HCT116 (cell line): ENCODE measurements at regions not wholly inside any gene's neighbourhood (a gene's known extent, or its start where the extent isn't known, plus 50 kb on each side); places are given as distances from the start of the nearest gene placed in this dataset.

ENCODE experiments used
- CEBPB ChIP-seq: IDR thresholded peaks from 2 replicates; pipeline ENCODE4 v1.6.1; 2012; ENCODE audit warnings: low read depth
- CTCF ChIP-seq, 3 experiments: fragments of 200-600 bp in 1 of 3; sonication (generic) in 1 of 3; IDR thresholded peaks in 2 of 3; conservative IDR thresholded peaks in 1 of 3; 2 replicates each; pipeline ENCODE4 v1.5.1; 2012 to 2017; ENCODE audit warnings: low read depth in 2 of 3, low read length in 2 of 3, antibody characterized with exemption in 1 of 3, borderline replicate concordance in 1 of 3, control low read depth in 1 of 3, mild to moderate bottlenecking in 1 of 3, mixed read lengths in 1 of 3, mixed run types in 1 of 3, moderate library complexity in 1 of 3; ENCODE audit not compliant: insufficient read depth in 1 of 3
- FOSL1 ChIP-seq: IDR thresholded peaks from 2 replicates; pipeline ENCODE4 v1.6.1; 2012; ENCODE audit warnings: low read depth
- JUND ChIP-seq: IDR thresholded peaks from 2 replicates; pipeline ENCODE4 v1.6.1; 2012
- MAX ChIP-seq: IDR thresholded peaks from 2 replicates; pipeline ENCODE4 v1.6.1; 2012
- POLR2A ChIP-seq: IDR thresholded peaks from 2 replicates; pipeline ENCODE4 v1.7.0; 2011; ENCODE audit warnings: borderline replicate concordance; ENCODE audit not compliant: insufficient read depth, insufficient read length; ENCODE audit errors: extremely low read depth
- POLR2AphosphoS5 ChIP-seq: IDR thresholded peaks from 2 replicates; pipeline ENCODE4 v1.6.1; 2011; ENCODE audit warnings: mild to moderate bottlenecking, low read depth, low read length, moderate library complexity
- RAD21 ChIP-seq: IDR thresholded peaks from 2 replicates; pipeline ENCODE4 v1.6.1; 2012; ENCODE audit warnings: low read depth, mild to moderate bottlenecking
- SIN3A ChIP-seq: IDR thresholded peaks from 2 replicates; pipeline ENCODE4 v1.6.1; 2012; ENCODE audit warnings: low read depth
- TCF7L2 ChIP-seq: IDR thresholded peaks from 2 replicates; pipeline ENCODE4 v1.7.0; 2011; ENCODE audit warnings: borderline replicate concordance, inconsistent platforms; ENCODE audit not compliant: insufficient read depth, insufficient read length; ENCODE audit errors: extremely low read depth
- ZBTB33 ChIP-seq: IDR thresholded peaks from 2 replicates; pipeline ENCODE4 v1.6.1; 2011; ENCODE audit warnings: mild to moderate bottlenecking, low read length, moderate library complexity; ENCODE audit not compliant: insufficient replicate concordance; ENCODE audit errors: extremely low read depth

GRCh38 chr11:97746818-97747217 is 1273.9 kb upstream of the CNTN5 start:
- TF ChIP-seq CEBPB (no peak), POLR2A (no peak), CTCF (IDR thresholded peaks at IDR 0.05 in 2 of 3, conservative IDR thresholded peaks at IDR 0.05 in 1 of 3; ENCODE audit: borderline replicate concordance in 1 of 3, insufficient read depth in 1 of 3, low read depth in 2 of 3, low read length in 2 of 3) (no peak), RAD21 (no peak), TCF7L2 (no peak), MAX (no peak), JUND (no peak), POLR2AphosphoS5 (no peak), ZBTB33 (no peak), SIN3A (no peak), FOSL1 (no peak)
